Liver (tissue), 3 donors: ENCODE measurements at regions not wholly inside any gene's neighbourhood (a gene's known extent, or its start where the extent isn't known, plus 50 kb on each side); places are given as distances from the start of the nearest gene placed in this dataset.

ENCODE experiments used
- ATF3 ChIP-seq: IDR thresholded peaks from 2 replicates; pipeline ENCODE4 v1.6.1; 2016; ENCODE audit warnings: antibody characterized with exemption
- CTCF ChIP-seq: fragments of 150-350 bp; IDR thresholded peaks from 2 replicates; pipeline ENCODE4 v1.5.1; 2017; ENCODE audit warnings: improper control_type of control experiment, low read depth, low read length; ENCODE audit not compliant: missing input control
- EGR1 ChIP-seq, 2 donors: IDR thresholded peaks; 2 replicates each; pipeline ENCODE4 v1.6.1; 2016 to 2018; ENCODE audit warnings: antibody characterized with exemption in 2 of 2, low read depth in 2 of 2
- FOXA1 ChIP-seq: IDR thresholded peaks from 2 replicates; pipeline ENCODE4 v1.6.1; 2016; ENCODE audit warnings: antibody characterized with exemption
- GABPA ChIP-seq, 2 donors: IDR thresholded peaks in 1 of 2; conservative IDR thresholded peaks in 1 of 2; 2 replicates each; pipeline ENCODE4 v1.6.1; 2016; ENCODE audit warnings: antibody characterized with exemption in 2 of 2, mild to moderate bottlenecking in 1 of 2, moderate library complexity in 1 of 2
- JUND ChIP-seq, 2 donors: IDR thresholded peaks; 2 replicates each; pipeline ENCODE4 v1.6.1; 2016; ENCODE audit warnings: antibody characterized with exemption in 2 of 2
- MAX ChIP-seq: IDR thresholded peaks from 2 replicates; pipeline ENCODE4 v1.6.1; 2016; ENCODE audit warnings: antibody characterized with exemption
- NR2F2 ChIP-seq: IDR thresholded peaks from 2 replicates; pipeline ENCODE4 v1.6.1; 2016; ENCODE audit warnings: antibody characterized with exemption
- RAD21 ChIP-seq, 2 donors: IDR thresholded peaks; 2 replicates each; pipeline ENCODE4 v1.6.1; 2016; ENCODE audit warnings: antibody characterized with exemption in 2 of 2, mild to moderate bottlenecking in 2 of 2
- SP1 ChIP-seq: IDR thresholded peaks from 2 replicates; pipeline ENCODE4 v1.6.1; 2018; ENCODE audit warnings: antibody characterized with exemption, mild to moderate bottlenecking
- TAF1 ChIP-seq: conservative IDR thresholded peaks from 2 replicates; pipeline ENCODE4 v1.6.1; 2016; ENCODE audit warnings: antibody characterized with exemption, mild to moderate bottlenecking
- YY1 ChIP-seq: IDR thresholded peaks from 2 replicates; pipeline ENCODE4 v1.6.1; 2016; ENCODE audit warnings: antibody characterized with exemption, mild to moderate bottlenecking
- ZBTB33 ChIP-seq: IDR thresholded peaks from 2 replicates; pipeline ENCODE4 v1.6.1; 2016; ENCODE audit warnings: antibody characterized with exemption
- TF ChIP-seq, protein P1 (sequence below): IDR thresholded peaks from 2 replicates; pipeline ENCODE4 v1.6.1; 2016; ENCODE audit warnings: antibody characterized with exemption, mild to moderate bottlenecking
- donor health status: healthy.
- donor health status: healthy.

DNA sequence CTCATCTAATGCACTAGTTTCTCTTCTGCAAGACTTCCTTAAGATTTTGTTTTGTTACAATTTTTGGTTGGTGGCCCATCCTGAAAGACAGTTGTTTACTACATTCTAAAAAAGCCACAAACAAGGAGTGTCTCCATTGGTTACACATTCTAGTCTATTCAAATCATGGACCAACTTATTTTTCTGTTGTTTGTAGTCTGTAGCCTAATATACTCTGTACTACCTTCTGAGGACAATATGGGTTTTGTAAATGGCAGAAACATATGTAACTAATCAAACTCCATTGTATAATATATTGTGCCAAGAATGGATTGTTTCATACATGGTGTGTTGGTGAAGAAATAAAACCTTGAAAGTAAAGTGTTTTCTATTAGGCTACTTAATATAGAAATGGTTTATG lies 79.5 kb upstream of the DHX40 start:
- TF ChIP-seq CTCF (no peak), RAD21 (IDR thresholded peaks at IDR 0.05) (no peak), ATF3 (no peak), JUND (IDR thresholded peaks at IDR 0.05) (no peak), MAX (no peak), SP1 (no peak), ZBTB33 (no peak), YY1 (no peak), EGR1 (IDR thresholded peaks at IDR 0.05; ENCODE audit: low read depth in 2 of 2) (no peak), GABPA (IDR thresholded peaks at IDR 0.05 in 1 of 2, conservative IDR thresholded peaks at IDR 0.05 in 1 of 2) (no peak), TAF1 (no peak), FOXA1 (no peak), NR2F2 (no peak)
- TF ChIP-seq, protein P1, sequence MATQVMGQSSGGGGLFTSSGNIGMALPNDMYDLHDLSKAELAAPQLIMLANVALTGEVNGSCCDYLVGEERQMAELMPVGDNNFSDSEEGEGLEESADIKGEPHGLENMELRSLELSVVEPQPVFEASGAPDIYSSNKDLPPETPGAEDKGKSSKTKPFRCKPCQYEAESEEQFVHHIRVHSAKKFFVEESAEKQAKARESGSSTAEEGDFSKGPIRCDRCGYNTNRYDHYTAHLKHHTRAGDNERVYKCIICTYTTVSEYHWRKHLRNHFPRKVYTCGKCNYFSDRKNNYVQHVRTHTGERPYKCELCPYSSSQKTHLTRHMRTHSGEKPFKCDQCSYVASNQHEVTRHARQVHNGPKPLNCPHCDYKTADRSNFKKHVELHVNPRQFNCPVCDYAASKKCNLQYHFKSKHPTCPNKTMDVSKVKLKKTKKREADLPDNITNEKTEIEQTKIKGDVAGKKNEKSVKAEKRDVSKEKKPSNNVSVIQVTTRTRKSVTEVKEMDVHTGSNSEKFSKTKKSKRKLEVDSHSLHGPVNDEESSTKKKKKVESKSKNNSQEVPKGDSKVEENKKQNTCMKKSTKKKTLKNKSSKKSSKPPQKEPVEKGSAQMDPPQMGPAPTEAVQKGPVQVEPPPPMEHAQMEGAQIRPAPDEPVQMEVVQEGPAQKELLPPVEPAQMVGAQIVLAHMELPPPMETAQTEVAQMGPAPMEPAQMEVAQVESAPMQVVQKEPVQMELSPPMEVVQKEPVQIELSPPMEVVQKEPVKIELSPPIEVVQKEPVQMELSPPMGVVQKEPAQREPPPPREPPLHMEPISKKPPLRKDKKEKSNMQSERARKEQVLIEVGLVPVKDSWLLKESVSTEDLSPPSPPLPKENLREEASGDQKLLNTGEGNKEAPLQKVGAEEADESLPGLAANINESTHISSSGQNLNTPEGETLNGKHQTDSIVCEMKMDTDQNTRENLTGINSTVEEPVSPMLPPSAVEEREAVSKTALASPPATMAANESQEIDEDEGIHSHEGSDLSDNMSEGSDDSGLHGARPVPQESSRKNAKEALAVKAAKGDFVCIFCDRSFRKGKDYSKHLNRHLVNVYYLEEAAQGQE: no peak
